GM11168 (cell line): ENCODE measurements at regions not wholly inside any gene's neighbourhood (a gene's known extent, or its start where the extent isn't known, plus 50 kb on each side); places are given as distances from the start of the nearest gene placed in this dataset.

Experiments
- in situ Hi-C: fragments of 300-500 bp; cut with MboI; formaldehyde crosslinking; loops from one replicate; pipeline ENCODE4 v1.12.0; 2022; ENCODE audit warnings: low sequenced_read_pairs; ENCODE audit not compliant: unreplicated experiment

DNA sequence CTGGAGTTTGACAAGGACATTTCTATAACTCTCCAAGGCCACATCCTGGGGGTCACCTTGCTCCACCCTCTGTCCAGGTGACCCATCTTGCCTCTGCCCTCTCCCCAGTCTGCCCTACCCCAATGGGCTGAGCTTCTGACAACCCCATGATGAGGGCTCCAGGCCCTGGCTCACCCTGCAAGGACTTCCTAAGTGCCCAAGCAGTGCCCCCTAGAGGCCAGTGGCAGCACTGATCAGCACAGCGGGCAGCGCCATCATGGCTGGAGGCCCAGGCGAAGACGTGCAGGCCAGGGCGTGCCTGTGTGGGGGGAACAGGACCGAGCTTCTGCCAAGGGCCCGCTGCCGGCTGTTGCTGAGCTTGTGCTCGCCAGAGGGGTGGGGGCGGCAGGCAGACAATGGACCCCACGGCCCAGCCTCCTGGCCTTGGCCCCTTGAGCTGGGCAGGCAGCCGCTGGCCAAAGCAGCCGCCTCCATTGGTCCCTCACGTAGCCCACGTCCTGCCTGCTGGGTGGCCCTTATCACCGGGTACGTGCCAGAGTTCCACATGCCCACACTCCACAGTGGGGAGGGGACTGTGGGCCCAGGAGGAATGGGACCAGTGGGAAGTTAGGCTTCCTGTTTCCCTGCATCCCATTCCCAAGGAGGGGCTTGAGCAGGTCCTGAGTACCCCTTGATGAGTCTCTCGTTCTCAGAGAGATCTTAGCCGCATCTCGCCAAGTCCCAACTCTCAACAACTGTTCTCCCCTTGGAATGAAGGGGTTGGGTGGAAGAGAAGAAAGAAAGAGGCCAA is 64.3 kb downstream of the MRPL14 start:
- in situ Hi-C loops: no loop called here

DNA sequence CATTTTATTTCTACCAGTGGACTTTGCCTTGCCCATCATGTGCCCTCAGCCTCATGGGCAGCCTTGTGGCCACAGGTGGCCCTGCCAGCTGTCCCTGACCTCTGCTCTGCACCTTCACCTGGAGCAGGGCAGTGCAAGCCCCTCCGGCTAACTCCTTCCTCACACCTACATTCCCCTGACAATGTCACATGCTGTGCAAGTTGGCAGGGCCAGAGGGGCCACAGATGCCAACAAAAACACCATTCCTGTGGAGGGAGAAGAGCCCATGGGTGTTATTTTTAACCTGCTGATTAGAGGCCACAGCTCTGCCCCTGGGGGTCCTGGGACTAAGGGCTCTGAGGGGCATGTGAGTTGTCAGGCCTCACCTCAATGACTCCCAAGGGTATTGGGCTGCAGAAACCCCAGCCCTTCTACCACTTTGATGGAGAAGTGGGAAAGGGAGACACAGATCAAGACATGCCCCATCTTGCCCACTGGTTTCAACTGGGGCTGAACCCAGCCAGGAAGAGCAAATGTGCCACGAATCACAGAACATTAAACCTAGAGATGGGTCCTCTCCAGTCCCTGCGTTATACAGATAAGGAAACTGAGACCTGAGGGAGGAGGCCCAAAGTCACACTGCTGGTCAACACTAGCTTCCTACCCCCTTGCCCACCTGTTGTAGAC is 65.0 kb downstream of the MRPL14 start:
- in situ Hi-C loops: no loop called here

DNA sequence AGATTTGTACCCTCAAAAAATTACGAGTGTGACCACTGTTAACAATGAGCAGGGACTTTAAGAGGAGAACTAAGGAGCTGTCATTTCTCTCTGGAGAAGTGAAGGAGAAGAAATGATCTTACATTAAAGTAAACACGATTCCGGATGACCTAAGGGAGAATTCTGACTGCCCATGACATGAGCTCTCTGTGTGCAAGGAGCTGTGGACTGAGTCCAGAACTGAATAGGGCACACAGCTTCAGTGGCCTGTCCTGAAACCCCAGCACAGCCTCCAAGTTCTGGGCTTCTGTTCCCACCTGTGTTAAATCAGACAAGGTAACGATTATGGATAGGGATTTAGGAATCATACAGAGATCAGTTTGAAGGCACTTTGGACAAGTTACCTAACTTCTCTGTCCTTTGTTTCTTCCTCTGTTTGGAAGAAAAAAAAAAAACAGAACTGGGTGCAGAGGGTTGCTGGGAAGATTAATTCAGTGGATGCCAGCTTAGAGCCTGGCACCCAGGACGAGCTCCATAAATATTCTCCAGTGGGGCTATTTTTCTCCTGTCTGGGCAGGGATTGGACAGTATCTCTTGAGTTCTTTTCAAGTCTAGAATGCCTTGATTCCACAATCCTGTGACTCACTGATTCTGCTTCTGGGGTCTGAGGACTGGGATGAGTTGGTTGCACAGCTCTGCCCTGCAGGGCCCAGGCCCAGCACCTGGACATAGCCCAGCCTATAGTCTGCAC is 65.7 kb downstream of the MRPL14 start:
- in situ Hi-C loops: no loop called here

DNA sequence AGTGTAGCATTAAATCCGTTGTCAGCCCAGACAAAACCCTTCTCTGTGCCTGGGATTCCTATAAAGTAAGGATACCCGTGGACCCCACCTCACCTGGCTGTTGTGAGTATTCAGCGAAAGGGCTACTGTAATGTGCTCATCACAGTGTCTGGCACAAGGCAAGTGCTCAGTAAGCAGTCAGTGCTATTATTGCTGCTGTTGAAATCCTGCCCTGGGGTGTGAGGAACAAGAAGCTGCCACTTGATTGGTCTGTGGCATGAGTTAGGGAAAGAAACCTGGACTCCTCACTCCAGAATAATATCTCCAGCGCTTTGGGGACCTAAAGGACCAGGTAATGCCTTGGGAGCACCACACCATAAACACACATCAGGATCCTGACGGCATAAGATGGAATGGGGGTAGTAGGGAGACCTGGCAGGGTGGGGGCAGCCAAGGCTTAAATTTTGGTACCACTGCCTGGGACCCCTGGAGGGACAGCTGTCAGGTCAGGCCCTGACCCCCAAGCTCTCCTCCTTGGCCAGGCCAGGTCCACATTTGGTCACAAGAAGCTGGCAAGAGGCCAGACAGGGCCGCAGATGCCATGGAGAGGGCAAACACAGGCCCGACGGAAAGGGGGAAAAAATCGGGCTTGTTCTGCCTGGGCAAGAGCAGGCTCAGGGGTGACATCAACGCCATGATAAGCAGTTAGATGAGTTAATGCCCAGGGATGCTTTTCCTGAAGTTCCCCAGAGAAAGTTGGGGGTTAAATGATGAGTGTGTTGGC is 66.5 kb downstream of the MRPL14 start:
- in situ Hi-C loops: no loop called here

DNA sequence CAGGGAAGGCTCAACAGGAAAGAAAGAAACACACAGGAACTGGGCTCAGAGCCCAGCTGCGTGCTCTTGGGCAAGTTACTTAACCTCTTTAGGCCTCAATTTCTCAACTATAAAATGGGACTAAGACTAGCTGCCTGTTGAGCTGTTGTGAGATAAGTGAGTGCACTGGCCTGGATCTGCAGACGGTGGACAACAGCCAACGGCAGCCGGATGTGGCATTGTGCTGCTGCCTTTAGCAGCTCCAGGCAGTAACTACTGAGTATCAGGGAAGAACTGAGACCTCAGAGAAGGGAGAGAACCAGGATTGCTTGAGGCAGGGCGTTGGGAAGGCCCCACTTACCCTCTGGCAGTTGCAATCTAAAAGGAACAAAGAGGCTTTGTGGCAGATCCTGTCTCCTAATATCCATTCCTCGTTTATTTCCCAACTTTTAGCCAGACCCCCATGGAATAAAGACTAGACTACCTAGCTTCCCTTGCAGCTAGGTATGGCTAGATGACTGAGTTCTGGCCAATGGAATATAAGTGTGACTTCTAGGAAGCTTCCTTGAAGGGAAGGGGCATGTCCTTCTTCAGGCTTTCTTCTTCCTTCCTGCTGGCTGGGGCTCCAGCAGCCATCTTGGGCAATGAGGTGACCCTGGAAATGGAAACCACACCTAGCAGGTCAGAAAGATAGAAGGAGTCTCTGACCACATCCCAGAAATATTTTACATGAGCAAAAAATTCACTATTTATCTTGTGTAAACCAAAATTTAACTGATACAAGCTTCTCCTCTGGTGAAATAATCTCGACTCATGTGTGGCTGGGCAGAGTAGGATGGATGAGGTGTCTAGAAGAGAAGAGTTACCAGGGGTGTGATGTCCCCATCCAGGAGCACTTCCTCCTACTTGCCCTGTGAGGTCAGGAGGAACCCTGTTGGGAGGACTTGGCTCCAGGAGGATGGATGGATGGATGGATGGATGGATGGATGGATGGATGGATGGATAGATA is 67.6 kb downstream of the MRPL14 start:
- in situ Hi-C loops: no loop called here

DNA sequence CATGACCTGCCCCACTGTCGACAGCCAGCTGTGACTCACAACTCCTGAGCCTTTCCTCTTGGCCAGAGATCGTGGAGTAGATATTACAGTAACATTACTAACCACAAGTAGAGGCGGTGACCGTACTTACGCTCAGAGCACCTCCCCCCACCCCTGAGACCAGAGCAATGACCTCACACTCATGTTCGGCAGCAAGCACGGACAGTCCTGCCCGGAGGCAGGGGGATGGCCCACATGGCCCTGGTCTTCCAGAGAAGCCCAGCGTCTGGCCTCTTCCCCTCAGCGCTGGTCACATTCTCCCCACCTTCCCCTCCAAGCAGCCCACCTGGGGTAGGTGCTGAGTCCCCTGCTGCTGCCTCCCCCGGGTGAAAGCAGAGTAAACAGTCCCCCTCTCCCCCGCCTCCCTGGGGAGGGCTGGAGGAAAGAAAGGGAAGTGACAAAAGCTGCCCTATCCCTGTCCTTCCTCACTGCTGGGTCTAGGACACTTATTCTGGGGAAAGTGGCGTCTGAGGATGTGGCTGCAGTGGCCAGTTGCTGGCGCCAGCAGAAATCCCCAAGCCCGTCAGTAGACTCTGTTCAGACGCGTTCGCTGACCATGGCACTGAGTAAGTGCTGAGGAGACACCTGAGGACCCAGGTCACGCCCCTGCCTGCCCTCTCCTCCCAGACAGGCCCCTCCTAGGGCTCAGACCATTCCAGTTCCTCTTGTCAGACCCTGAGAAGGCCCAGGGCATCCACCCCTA is 68.5 kb downstream of the MRPL14 start:
- in situ Hi-C loops: no loop called here

DNA sequence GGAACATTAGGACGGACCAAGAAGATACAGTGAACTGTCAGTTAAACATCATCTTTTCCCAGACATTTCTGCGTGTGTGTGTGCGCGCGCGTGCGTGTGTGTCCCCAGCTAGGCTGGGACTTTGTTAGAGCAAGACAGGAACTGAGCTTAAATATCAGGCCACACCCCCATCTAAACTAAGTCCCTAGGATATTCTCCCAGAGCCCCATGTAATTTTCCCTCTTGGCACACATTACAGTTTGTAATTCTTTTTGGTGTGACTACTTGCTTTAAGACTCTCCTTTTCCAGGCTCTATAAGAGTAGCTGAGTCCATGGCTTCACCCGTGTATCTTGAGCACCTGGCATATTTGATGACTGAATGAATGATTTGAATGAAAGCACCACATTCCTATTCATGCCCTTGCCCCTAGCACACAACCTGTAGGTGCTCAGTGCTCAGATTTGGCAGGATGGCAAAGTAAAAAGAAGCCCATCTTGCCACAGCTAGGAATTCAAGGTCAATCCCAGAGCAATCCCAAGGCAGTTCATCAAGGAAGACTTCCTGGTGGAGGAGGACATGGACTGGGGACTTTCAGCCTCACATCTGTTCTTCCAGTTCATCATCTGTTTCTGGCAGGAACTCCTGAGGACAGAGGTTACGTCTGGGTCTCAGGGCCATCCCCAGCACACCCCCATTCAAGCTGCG is 69.2 kb downstream of the MRPL14 start:
- in situ Hi-C loops: no loop called here

DNA sequence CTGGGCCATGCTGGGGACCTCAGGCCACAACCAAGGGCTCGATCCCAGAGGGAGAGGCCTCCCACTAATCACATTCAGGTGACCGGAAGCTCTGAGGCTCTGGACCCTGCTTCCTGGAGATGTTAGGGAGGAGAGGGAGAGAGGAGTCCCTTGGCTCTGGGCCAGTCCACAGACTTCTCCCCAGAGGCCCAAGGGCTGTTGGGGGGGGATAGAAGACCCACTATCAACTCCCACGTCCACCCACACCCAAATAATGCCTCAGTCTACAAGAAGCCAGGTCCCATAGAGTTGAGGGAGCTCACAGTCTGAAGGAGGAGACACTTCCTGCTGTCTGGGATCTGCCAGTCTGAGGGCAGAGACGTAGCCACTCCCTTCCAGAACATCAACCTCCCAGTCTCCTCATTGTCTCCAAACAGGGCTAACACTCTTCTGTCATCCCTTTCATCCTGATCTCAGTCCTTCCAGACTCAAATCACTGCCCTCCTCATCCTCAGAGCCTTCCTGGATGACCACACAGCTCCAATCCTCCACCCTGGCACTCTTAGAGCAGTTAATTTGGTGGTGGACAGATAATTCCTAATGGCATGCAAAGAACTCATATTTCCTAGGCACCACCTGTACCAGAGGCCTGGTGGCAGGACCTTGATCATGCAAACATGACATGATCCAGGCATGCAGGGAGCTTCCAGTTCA is 69.9 kb downstream of the MRPL14 start:
- in situ Hi-C loops: no loop called here

DNA sequence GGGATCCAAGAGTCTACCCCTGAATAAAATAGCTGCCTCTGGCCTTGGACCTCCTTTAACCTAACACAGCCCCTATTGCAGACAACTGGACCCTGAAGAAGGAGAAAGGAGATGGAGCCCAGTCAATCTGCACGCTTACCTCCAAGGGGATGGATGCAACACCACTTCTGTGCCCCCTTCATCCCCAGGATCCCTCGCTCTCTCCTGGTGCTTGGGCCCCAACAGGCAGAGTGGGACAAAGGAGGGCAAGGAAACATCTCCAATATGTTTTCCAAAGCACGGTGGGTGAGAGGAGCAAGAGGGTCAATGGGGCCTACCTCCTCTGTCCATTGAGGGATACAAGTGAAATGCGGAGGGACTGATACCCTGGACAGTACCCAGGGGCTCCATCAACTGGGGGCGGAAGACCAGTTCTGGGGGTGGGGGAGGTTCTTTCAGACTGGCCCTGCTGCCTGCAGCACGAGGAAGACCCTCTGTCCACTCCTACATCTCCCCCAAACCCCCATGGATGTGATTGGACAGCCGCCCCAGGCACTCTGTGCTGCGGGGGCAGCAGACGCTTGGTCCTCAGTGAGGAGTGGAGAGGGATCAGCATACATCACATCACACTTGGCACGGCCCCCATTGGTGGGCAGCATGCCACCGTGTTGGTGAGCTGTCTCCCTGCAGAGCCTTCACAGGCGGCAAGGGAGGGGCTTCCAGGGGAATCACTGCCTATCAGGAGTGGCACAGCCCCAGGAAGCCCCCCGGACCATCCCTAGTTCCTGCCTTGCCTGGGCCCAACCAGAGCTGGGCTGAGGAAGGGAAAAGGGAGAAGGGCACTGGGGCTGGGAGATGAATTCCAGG is 70.6 kb downstream of the MRPL14 start:
- in situ Hi-C loops: no loop called here

DNA sequence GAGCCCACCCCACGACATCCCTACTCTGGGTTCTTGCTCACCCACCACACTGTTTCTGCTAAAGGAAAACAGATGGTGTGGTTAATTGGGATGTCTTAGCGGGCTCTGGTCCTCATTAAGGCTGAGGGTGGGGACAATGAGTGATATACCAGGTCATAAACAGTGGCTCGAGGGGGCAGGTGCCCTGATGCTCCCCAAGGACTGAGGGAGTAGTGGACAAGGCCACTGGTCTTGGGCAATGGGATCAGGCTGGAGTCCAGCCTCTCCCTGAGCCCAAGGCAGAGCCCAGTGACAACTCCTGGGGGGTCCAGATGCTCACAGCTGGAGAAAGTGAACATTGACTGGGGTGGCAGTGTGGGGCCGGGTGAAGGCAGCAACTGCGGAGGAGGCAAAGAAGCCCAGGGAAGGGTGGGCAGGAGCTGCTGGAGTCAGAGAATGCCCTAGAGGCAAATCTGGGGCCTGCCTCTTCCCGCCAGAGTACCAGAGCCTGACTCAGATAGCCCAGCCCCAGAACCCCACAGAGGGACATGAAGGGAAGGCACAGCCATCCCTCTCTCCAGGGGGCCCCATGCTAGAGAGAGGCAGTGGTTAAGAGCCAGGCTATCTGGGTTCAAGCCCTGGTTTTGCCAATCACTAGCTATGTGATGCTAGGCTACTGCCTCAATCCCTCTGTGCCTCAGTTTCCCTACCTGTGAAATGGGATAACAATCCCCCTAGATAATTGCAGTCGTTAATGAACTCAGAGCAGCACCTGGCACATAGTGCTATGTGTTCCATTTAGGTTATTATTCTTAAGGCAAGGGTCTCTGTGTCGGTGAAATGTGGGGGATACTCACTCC is 72.3 kb downstream of the MRPL14 start:
- in situ Hi-C loops: no loop called here

DNA sequence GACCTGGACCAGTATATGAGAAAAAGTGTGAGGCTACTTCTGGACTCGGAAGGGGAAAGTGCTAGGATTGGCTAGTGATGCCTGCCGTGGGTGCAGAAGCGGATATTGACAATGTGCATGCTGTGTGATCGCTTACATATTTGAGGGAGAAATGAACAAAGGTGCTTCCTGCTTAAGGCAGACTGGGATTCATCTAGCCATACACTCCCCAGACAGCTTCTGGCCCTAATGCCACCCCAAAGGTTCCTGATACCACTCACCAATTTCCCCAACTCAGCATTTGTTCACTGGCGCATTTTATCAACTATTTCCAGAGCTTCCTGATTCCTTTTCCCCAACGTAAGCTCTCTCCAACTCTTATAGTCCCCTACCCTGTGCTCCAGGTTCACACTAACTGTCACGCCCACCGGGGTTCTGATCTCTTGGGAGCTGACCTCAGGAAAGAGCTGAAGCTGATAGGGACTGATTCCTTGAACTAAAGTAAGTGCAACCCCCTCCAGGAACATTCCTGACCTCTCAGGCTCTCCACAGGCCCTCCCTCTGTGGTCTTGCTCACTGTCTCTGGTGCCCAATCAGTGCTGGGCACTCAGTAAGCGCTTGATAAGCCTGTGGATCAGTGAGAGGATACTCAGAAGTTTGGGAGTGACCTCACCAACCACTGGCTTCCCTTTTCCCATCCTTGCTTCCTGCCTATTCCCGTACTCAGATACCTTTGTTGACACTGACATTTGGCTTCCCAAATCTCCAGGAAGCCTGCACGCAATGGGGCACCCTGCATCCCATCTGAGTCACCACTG is 73.3 kb downstream of the MRPL14 start:
- in situ Hi-C loops: no loop called here

DNA sequence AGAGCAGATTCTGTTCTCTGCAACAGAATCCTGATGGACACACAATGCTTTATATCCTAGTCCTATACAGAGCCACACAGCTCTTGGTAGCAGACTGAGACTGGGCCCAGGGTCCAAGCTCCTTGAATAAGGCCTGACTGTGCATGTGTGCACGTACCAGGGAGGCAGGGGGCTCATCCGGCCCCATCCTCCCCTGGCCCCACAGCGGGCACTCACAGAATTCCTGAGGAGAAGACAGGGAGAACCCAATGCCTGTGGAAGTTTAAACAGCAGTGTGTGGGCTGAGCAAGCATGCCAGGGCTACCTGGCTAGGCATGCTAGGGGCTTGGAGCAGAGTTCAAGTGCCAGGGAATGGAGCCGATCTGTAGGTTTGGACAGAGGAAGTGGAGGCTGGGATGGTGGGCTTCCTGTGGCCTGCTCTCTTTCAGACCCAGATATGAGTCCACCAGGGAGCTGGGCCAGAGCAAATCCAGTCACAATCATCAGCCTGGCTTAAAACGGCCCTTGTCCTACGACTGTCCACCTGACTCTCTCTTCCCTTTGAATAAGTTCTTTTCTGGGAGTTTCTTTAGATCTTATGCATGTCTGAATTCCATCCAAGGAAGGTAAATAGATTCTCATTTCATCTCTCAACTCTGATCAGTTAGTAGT is 74.0 kb downstream of the MRPL14 start:
- in situ Hi-C loops: no loop called here

DNA sequence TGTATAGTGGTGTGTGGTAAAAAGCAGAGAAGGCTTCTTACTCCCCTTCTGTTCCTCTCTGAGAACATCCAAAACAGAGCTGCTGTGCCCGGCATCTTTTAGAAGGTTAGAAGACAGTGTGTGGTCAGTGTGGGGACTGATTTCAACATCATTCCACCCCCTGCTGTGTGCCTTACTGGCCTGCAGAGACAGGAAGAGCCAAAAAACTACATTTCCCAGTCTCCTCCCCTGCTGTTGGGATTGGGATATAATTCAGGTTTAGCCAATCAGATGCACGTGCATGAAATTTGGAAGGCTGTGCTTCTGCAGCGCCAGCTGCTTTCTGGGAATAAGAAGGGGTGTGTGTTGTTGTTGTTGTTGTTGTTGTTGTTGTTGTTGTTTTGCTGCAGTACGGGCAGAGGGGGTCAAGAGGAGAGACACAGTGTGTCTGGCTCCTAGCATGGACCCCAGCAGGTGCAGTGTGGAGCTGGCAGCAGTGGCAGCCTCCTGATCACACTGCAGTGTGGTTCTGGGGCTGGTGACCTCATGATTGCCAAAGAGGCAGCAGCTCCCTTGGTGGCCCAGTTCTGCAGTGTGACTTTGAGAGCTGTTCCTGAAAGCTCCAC is 74.7 kb downstream of the MRPL14 start:
- in situ Hi-C loops: no loop called here

DNA sequence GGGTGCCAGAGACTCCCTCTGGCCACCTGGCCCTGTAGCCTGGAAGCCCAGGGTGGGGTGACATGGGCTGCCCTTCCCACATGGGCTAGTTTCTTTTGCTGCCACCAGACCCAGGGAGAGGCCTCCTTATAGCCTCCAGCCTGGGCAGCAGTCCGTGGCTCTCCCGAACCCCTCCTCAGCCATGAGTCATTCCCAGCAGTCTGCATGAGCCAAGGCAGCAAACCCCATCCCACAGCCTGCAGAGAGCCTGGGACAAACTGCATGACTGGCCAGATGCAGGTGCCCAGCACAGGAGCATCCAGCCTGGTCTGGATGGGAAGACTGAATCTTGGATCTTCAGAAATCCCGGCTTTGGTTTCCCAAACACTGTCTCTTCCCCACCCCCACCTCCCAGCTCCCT is 75.7 kb downstream of the MRPL14 start:
- in situ Hi-C loops: no loop called here
